ENCODE measurements at regions not wholly inside any gene's neighbourhood (a gene's known extent, or its start where the extent isn't known, plus 50 kb on each side); places are given as distances from the start of the nearest gene placed in this dataset.

- TF ChIP-seq CTCF (IDR thresholded peaks at IDR 0.05) (no peak), POLR2A (IDR thresholded peaks at IDR 0.05) (no peak)
These were observed 677.4 kb upstream of the NDST4 start for GRCh38 chr4:115790812-115791211.
